Daoy (cell line): ENCODE measurements at regions not wholly inside any gene's neighbourhood (a gene's known extent, or its start where the extent isn't known, plus 50 kb on each side); places are given as distances from the start of the nearest gene placed in this dataset.
"Not testable (repeated sequence)": the region's sequence is repeated elsewhere in the genome, so short reads cannot be mapped to it uniquely, and the experiment has no call there.

Source experiments
- DNase-seq: peaks from one replicate; pipeline ENCODE4 v3.0.0-alpha.2; 2015; ENCODE audit warnings: low read depth

DNA sequence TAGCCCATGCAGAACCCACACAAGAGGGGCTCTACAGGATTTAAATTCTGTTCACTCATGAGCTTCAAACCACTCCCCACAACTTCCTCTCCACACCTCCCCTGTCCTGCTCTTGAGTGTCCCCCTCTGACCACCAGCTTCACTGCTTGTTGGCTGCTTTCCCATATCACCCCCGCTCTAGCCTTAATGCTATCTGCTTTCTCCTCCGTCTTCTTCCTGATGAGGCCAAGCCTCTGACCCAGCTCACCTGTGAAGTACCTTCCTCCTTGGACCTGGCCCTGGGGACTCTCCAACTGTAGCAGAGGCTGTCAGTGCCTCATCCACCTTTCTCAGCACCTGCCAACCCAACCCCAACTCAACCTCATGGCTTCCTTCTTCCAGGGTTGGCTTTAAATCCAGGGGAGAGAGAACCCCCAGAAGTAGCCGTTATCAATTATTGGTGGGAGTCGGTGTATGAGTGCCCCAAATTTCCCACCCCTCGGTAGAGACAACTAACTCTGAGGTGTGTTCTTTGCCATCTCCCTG, 174.8 kb downstream of the MINAR1 start:
- no peak for DNase-seq

DNA sequence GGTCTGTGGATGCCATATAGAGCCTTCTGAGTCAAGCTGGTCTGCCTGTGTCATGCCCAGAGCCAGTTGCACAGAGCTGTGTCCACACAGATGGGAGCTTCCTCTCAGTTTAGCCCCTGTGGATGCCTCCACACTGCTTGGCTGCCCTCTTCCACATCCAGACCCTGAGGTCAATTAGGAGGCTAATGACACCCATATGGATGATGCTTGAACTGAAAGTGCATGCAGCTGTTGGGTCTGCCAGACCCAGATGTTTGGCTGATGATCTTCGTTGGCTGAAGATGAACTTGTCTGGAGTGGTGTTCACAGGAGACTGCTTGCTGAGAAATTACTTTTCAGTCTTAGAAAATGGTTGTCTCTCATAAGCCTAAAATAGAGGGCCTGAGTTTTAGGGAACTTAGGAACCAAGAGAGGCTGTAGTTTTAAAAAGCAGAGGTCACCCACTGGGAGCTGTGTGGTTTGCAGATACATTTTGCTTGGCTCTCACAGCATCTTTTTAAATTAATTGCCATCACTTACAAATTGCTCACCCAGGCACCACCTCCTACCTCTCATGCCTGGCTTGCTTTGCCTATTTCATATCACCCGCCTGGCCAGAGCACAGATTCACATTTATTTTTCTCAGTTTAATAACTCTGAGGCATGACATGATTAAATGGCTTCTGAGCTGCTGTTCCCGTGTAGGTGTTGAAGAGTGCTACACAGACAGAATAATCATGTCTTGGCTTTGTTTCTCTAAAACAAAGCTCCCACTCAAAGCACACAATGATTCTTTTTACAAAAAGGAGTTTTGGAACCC, 176.1 kb downstream of the MINAR1 start:
- no peak for DNase-seq

DNA sequence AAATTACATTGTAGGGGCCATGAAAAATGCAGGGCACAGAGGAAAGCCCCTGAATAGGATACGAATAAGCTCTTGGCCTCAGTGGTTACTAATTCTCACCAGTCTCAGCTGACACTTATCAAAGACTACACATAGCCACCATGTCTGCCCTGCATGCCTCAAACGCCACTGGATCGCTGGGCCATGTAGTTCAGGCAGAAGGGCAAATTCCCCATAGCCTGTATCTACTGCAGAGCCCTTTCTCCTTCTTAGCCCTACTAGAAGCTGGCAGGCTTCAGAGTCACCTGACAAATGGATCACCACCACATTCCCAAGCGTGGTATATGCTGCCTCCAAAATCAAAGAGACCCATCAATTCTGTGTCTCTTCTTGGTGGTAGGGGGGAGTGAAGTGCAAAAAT, 177.4 kb downstream of the MINAR1 start:
- DNase-seq: no peak

DNA sequence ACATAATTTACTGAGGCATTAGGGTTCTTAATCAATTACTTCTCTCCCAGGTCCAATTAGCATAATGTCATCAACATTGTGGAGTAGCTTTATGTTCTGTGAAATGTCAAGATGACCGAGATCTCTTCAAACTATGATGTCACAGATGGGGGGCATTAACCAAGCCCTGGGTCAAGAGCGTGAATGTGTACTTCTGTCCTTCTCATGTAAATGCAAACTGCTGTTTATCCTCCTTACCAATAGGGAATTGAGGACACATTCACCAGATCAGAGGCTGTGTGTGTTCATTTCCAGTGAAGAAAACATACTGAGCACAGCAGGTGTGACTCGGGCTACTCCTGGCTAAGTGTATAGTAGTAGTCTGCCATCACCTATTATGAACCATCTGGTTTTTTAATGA, 177.9 kb downstream of the MINAR1 start:
- DNase-seq: no peak

DNA sequence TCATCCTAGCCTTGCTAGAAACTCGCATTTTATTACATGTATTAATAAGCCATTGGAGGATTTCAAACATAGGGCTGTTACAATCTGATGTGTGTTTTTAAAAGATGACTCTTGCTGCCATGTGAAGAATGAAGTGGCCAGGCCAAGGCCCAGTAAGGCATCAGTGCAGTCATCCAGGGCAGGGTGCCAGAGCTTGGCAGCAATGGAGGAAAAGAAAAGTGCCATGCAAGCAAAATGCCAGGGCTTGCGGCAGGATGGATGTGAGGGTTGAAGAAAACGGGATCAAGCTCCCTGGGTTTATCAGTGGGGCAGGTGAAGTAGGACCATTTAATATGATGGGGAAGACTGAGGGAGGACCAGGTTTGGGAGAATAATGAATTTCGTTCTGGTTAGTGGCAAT, 183.6 kb downstream of the MINAR1 start:
- DNase-seq: no peak

DNA sequence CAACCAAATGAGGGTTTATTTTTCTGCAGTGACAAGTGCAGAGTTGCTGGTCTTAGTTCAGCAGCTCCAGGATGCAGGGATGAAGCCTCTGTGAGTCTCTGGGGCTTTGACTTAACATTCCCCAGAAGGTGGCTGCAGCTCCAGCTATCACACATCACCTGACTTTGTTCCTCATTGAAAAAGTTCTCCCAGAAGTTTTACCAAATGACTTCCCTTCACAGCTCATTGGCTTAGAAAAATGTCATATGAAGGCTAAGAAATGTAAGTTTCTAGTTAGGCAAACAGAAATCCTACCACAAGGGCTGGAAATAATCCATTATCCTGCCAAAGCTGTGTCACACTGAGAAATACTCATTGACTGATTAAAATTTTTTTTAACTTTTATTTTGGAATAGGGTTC, 184.9 kb downstream of the MINAR1 start:
- no peak for DNase-seq

DNA sequence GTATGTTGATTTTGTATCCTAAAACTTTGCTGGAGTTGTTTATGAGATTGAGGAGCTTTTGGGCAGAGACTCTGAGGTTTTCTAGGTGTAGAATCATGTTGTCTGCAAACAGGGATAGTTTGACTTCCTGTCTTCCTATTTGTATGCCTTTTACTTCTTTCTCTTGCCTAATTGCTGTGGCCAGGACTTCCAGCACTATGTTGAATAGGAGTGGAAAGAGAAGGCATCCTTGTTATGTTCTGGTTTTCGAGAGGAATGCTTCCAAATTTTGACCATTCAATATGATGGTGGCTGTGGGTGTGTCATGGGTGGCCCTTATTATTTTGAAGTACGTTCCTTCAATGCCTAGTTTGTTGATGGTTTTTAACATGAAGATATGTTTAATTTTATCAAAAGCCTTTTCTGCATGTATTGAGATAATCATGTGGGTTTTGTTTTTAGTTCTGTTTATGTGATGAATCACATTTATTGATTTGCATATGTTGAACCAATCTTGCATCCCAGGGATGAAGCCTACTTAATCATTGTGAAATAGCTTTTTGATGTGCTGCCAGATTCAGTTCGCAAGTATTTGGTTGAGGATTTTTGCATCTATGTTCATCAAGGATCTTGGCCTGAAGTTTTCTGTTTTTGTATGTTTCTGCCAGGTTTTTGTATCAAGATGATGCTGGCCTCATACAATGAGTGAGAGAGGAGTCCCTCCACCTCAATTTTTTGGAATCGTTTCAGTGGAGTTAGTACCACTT, 188.1 kb downstream of the MINAR1 start:
- no peak for DNase-seq

DNA sequence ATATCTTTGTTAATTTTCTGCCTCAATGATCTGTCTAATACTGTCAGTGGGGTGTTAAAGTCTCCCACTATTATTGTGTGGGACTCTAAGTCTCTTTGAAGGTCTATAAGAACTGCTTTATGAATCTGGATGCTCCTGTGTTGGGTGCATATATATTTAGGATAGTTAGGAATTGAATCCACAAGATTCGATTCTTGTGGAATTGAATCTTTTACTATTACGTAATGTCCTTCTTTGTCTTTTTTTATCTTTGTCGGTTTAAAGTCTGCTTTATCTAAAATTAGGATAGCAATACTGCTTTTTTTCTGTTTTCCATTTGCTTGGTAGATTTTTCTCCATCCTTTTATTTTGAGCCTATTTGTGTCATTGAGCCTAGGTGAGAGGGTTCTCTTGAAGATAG, 189.7 kb downstream of the MINAR1 start:
- DNase-seq: not testable (repeated sequence)

DNA sequence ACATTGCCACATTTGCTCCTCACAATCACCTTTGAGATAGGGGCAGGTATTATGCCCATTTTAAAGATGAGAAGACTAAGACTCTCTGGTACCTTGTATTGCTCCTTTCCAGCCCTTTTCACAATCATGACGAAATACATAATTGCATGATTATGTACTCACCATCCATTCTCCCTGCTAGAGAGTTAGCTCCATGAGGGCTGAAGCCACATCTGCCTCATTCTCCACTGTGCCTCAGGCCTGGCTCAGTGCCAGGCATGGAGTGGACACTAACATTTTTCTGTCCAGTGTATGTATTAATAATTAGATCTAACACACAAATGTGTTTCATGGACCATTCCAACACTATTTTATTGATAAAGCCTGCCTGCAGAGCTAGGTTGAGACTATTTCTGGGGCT, 191.4 kb downstream of the MINAR1 start:
- DNase-seq: no peak

DNA sequence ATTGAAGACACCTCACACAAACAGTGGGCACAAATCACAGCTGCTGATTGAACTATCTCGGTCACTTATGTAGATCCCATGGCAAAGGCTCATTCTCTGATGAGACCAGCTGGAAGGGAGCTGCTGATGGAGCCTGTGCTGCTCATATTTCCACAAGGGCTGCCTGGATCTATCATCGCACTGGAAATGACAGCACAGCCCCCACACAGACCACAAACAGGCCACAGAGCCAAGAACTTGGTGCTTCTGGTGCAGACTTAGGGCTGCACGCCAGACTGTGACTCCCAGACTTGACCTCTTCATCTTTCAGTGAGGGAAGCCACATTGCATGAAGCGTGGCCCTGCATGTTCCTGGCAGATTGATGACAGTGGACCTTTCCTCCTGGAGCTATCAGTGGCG, 197.6 kb downstream of the MINAR1 start:
- no peak for DNase-seq

DNA sequence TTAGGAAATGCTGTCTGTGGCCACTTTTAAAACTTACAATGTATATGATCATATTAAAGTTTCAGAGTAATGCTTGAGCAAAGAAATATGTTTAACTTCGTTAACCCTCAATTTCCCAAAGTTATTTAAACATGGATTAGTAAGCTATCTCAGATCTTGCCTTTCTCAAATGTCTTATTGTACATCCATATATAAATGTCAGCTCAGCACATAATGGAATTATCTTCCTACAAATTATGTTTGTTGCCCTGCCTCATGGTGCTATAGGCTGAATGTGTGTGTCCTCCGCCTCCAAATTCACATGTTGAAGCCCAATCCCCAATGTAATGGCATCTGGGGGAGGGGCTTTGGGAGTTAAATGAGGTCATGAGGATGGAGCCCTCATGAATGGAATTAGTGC, 200.3 kb downstream of the MINAR1 start:
- DNase-seq: no peak

DNA sequence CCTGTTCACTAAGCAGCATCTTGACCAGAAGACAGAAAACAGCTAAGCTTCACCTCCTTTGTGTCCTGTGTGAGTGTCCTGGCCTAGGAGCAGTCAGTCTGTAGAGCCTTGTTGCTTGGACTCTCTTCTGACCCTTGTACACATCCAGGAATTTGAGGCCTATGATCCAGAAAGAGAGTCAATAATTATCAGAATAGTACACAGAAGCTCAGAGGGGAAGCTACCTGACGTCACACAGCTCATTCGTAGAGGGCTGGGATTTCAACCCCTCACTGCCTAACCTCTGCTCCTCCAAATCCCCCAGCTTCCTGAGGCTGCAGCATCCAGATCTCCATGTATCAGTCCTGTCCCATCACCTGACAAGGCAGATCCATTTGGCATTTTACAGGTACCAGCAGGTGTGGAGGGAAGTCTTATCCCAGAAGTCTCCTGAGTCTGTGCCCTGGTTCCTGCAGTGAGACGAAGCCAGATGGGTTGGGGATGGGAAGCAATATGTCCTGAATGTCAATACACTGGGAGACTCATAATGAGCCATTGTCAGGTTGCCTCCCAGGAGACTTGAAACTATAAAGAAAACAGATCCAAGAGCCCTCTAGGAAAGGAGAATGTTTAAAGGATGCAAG, 203.1 kb downstream of the MINAR1 start:
- no peak for DNase-seq

DNA sequence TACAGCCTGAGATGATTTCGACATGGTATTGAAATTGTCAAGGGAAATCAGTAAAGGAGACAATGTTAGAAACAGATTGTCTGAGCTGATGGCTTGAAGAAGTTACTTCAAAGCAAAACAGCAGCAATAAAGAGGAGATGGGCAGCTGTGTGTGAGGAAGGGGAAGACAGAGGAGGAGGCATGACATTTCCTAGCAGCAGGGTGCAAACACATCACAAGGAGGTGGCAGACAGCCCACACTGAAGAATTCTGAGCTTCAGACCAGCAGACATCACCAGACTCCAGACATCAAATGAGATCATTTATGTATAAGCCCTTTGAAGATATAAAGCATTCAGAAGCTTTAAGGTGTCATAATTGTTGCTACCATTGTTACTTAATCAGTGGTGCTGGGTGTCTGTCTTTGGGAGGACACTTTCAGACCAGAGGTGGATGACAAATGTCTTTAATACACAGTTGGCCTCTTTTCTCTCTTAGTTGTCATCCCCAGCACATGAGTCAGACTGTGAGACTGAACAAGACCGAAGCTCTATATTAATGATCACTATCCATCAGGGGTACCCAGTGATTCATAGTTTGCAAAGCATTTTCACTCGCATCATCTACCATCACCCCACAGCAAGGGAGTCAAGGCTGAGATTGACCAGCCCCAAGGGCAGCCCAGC, 203.9 kb downstream of the MINAR1 start:
- no peak for DNase-seq

DNA sequence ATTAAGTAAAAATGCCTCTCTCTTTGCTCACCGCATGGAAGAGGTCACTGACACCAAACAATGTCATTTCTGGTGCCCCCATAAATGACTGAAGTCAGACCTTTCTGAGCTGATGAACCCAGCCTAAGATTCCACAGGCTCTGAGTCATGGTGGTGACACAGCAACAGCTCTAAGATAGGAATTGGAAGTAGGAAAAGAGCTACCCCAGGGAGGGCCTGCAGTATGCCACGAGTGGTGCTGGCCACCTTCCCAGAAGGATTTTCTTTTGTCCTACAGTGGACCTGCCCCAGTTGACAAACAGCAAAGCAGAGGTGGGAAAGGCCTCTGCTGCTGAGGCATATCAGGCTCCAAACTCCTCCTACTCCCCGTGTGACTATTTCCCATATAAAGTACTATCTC, 208.1 kb downstream of the MINAR1 start:
- peak; percentile 64 for DNase-seq

DNA sequence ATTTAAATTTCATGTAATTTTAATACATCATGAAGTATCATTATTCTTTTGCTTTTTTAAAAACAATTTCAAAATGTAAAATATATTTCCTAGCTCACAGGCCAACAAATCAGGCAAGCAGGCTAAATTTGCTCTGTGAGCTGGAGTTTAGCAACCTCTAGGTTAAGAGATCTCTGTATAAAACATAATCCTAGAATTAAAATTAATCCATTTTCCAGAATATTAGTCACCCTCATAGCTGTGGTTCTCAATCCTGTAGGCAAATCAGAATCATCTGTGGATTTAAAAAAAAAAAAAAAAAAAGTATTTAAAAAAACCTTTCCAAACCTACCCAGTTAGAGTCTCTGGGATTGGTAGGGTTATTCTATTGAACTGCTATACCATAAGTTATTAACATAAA, 209.7 kb downstream of the MINAR1 start:
- no peak for DNase-seq

DNA sequence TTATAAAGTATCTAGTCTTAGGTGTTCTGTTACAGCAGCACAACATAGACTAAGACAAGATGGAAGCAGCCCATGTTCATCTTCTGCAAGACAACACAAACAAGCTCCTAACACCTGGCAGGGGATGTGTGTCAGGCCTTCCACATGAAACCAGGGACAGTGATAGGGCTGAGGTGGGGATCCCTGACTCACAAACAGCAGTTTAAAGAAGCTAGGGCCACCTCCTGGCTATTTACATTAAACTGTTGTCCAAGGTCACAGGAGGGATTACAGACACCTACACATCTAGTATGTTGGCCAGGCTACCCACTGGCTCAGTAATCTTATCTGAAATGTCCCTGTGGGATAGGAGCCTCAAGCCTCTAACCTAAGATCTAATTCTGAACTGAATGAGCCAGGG, 211.3 kb downstream of the MINAR1 start:
- DNase-seq: no peak

DNA sequence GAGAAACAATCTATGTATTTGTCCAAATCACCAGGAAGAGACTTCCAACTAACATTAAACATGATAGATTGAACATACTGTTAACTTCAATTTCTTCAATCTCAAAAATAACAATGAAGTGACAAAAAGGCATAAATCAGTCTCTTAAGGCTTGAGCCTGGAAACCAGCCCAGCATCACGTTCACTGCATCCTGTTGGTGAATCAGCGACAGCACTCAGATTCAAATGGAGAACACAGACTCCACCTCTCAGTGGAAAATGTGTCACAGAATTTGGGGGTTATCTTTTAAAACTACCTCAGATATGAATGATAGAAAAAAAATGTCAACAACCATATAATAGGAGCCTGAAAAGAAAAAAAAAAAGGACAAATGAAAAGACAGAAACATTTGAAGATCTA, 212.0 kb downstream of the MINAR1 start:
- DNase-seq: peak; percentile 58

DNA sequence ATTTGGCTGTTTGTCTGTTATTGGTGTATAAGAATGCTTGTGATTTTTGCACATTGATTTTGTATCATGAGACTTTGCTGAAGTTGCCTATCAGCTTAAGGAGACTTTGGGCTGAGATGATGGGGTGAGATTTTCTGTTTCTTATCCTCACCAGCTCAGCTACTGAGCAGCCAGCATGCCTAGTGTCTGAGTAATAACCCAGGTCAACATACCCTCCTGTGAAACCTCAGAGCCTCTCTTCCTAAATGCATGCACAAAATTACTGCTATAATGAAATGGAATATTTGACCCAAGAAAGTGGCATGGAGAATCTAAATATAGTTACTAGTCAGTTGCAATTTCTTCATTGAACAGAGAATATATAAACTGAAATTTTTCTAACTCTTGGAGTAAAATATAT, 220.8 kb downstream of the MINAR1 start:
- not testable (repeated sequence) for DNase-seq

DNA sequence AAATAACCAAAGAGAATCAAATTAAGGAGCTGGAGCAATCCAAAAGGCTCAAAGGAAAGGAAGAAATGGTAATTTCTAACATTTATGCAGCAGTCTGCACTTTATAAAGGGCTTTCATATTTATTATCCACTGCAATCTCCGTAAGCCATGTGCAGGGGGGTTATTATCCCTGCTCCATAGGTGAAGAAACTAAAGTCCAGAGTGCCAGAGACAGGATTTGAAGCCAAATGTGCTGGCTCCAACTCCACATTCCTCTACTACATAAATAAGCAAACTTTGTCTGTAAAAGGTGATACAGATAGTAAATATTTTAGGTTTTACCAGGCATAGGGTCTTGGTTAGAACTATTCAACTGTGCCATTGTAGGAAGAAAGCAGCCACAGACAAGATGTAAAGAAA, 221.4 kb downstream of the MINAR1 start:
- no peak for DNase-seq

DNA sequence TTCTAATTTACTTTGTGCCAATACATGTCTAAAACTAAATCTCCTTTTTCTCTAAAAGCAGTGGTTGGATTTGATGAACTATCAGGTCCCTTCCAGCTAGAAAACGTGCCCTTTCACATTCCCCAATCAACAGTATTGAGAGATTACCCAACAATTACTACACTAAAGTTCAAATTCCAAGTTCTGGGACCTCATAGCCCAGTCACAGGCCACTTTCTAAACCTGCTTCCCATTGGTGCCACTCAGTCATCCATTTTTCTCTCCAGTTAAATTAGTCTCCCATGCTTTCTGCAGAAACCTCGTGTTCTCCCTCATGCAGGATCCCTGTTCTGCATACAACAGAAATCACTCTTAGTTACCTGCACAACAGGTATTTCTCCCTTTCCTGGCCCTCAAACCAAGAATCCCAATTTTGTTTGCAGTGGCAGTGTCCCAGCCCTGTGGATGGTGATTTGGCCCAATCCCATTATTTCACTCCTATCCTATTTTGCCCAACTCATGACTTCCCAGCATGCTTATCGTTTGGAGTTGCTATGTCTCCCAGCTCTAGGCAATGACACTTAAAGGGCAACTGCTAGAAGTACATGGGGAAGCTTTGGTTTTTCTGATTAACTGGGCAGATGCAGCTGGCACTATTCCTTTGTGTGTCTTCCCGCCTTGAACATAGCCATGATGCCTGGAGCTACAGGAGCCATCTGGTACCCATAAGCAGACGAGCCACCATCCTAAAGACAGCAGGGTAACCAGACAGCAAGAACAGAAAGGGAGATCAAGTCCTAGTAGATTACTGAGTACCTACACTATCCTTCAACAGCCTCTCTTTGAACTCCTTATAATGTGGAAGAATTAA, 224.2 kb downstream of the MINAR1 start:
- no peak for DNase-seq

DNA sequence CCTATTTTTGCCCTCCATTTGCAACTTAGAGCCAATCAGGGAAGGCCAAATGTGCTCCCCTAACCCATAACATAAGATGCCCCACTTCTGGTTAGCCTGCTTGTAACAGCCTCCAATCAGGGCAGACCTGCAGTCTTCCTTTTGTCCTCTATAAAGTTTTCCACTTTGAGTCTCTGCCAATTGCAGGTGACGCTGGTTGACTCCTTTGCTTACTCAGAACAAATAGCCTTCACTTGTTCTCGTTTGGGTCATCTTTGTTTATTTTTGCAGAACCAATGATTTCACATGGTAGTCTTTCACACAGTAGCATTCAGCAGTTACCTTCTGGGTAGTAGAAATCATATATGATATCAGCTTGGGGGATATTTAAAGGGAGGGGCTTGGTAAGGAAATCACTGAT, 225.6 kb downstream of the MINAR1 start:
- DNase-seq: no peak
